HG02571 (cell line): ENCODE measurements at regions not wholly inside any gene's neighbourhood (a gene's known extent, or its start where the extent isn't known, plus 50 kb on each side); places are given as distances from the start of the nearest gene placed in this dataset.

Experiments
- ATAC-seq: cut with Tn5 transposase; IDR thresholded peaks from one replicate; pipeline ENCODE4 v1.9.1; 2021; ENCODE audit warnings: mild to moderate bottlenecking, moderate library complexity; ENCODE audit not compliant: unreplicated experiment

- no peak for ATAC-seq
These were observed 121.1 kb downstream of the NHLRC3 start for GRCh38 chr13:39159393-39159792.

- ATAC-seq: no peak
These were observed 121.7 kb downstream of the NHLRC3 start for GRCh38 chr13:39159846-39160370.

- no peak for ATAC-seq
These were observed 128.8 kb downstream of the NHLRC3 start for GRCh38 chr13:39167018-39167417.

GRCh38 chr13:39170711-39171110, 132.5 kb downstream of the NHLRC3 start:
- no peak for ATAC-seq

GRCh38 chr13:39185326-39185725, 147.1 kb downstream of the NHLRC3 start:
- no peak for ATAC-seq

GRCh38 chr13:39186205-39186875, 148.1 kb downstream of the NHLRC3 start:
- no peak for ATAC-seq

GRCh38 chr13:39189778-39190177, 151.5 kb downstream of the NHLRC3 start:
- ATAC-seq: no peak

- ATAC-seq: peak; percentile 70
These were observed 158.8 kb downstream of the NHLRC3 start for GRCh38 chr13:39196965-39197646.

GRCh38 chr13:39197647-39198007, 159.4 kb downstream of the NHLRC3 start:
- ATAC-seq: no peak

DNA sequence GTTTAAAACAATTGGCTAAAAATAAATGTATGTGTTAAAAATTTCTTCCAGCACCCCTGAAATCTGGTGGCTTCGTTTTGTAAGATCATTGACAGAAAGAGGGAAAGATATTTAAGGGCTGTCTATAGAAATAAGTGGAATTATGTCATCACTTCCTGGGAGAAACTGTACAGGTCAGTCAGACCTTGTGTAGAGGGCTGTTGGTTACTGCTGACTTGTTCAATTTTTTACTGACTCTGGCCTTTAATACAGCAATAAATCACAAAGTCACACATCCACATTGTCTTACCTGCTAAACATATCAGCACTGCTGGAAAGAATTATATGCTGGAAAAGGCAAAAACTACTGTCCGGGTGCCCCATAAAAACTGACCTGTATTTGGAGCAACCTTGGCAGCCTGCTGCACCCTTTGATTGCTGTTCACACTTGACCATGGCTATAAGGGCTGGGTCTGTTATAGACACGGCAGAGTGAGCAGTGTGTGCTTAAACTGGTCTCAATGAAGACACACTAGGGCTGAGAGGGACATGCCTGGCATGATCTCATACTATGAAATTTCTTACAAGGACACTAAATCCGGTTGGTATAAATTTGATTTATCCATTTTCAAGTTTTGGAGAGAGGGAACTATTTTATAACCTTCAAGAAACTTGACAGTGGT, 162.1 kb downstream of the NHLRC3 start:
- no peak for ATAC-seq

- no peak for ATAC-seq
These were observed 162.9 kb downstream of the NHLRC3 start for GRCh38 chr13:39201180-39201579.

GRCh38 chr13:39202746-39203145, 164.5 kb downstream of the NHLRC3 start:
- no peak for ATAC-seq

GRCh38 chr13:39208636-39209035, 170.4 kb downstream of the NHLRC3 start:
- no peak for ATAC-seq

DNA sequence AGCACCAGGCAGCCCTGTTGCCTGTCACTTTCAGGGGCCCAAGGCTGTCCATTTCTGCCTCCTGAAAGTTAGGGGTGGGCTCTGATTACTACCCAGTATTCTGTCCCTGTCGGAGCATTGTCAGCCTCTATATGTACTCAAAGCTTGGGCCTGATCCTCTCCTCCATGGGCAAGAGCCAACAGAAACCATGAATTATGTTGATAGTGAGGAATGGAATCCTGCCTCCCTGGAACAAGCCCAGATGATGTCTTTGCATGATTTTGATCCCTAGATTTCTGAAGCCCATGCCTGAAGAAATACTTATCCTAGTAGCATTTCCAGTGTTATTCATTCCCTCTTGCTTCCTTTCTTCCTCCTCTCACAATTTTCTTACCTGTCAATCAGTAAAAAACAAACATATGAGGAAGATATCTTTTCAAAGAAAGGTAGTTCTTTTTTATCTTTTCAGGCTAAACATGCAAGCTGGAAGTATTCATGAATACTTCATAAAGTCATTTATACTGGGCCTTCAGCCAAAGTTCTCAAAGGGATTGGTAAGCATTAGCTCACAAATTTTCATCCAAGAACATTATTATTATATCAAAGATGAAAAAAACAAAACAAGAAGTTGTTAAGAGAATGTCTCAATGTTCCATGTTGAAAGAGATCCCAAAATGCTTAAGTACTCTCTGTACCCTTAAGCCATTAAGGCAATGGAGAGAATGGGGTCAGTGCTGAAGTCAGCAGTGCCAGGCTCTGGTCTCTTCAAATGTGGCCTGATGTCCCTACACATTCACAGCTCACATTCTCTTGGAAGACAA, 171.7 kb downstream of the NHLRC3 start:
- no peak for ATAC-seq

- ATAC-seq: no peak
These were observed 172.8 kb downstream of the NHLRC3 start for GRCh38 chr13:39210961-39211534.

DNA sequence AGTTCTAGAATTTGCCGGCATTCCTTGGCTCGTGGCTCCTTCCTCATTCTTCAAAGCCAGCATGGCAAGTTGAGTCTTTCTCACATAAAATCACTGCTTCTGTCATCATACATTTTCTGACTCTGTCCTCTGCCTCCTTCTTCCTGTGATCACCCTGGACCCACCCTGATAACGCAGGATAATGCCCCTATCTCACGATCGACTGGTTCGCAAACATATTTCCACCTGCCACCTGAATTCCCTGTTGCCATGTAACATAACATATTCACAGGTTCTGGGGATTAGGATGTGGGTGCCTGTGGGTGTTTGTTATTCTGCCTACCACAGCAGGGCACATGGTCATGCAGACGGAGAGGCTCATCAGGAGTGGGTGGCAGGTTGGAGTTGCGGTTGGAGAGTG, 177.7 kb downstream of the NHLRC3 start:
- ATAC-seq: no peak

DNA sequence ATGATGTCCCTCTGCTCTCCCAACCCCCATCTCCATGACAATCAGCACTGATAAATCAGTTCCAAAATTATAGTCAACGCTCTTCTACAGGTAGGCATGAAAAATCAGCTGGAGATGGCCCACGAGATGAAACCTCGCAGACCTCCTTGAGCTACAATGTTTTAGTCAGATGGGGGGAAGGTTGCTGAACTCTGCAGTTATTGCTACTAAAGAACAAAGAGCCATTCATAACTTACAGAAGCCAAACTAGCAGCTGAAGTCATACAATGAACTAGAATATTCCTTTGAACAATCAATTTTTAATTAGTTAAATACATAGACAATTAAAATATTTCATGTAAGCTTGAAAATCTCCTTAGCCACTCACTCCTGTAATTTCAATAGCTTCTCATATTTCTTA, 179.2 kb downstream of the NHLRC3 start:
- no peak for ATAC-seq

DNA sequence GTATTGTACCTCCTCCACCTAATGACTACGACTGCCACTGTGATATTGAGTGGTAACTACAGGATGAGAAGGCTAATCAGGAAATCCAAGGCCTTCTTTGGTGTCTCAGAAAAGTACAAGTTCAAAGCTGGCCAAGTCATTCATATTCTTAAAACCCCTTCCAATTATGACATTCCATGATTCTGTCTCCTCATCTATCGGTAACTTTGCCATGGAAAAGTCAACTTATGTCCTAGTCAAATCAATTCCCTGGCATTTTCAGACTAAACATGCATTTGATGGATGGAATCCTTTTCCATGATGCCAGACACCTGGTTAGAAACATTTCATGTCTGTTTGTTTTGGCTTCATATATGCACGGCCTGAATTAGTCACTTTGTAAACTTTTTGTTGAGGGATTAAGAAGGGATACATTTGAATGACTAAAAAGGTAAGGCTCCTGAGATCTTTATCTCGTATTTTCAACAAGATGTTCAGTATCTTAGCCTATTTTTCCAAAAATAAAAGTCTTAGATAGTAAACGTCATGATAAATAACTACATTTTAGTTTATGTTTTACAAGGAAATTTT, 186.5 kb downstream of the NHLRC3 start:
- no peak for ATAC-seq

GRCh38 chr13:39225860-39226259, 187.6 kb downstream of the NHLRC3 start:
- ATAC-seq: no peak

DNA sequence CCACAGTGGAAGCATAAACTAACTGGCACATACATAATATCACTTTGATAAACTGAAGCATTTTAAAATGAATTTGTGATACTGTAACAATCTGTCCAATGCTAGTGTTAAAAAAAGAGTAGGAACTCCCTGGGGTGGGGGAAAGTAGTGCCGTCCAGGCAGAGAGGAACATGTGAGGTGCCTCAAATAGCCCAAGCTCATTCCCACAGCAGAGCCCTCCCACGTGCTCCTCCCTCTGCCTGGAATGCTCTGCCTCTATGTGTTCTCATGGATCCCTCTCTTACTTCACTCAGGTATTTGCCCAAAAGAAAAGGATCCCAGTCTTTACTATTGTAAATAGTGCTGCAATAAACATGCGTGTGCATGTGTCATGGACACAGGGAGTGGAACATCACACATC, 188.1 kb downstream of the NHLRC3 start:
- ATAC-seq: no peak
